Progenitor cell of endocrine pancreas (in vitro differentiated cells): ENCODE measurements at regions not wholly inside any gene's neighbourhood (a gene's known extent, or its start where the extent isn't known, plus 50 kb on each side); places are given as distances from the start of the nearest gene placed in this dataset.
"Not testable (repeated sequence)": the region's sequence is repeated elsewhere in the genome, so short reads cannot be mapped to it uniquely, and the experiment has no call there.

Experiments
- DNase-seq: peaks from one replicate; pipeline ENCODE4 v3.0.0; 2021; ENCODE audit warnings: low spot score; ENCODE audit not compliant: unreplicated experiment
- H3K27ac Mint-ChIP-seq: 2 replicates; pipeline ENCODE4 v1.8.0; 2021; ENCODE audit warnings: mild to moderate bottlenecking, moderate library complexity, mixed read lengths
- H3K27me3 Mint-ChIP-seq: 2 replicates; pipeline ENCODE4 v1.8.0; 2021; ENCODE audit warnings: mixed read lengths
- H3K36me3 Mint-ChIP-seq: 2 replicates; pipeline ENCODE4 v1.8.0; 2022; ENCODE audit warnings: mixed read lengths; ENCODE audit not compliant: insufficient read depth
- H3K4me1 Mint-ChIP-seq: 2 replicates; pipeline ENCODE4 v1.8.0; 2021; ENCODE audit warnings: low read depth, mixed read lengths
- H3K4me3 Mint-ChIP-seq: 2 replicates; pipeline ENCODE4 v1.8.0; 2021; ENCODE audit warnings: low read depth, mild to moderate bottlenecking, moderate library complexity, mixed read lengths
- H3K9me3 Mint-ChIP-seq: 2 replicates; pipeline ENCODE4 v1.8.0; 2021; ENCODE audit warnings: low read depth, mixed read lengths
- TF ChIP-seq, protein P1 (sequence below): fragments of 200-600 bp; sonication (generic); IDR thresholded peaks from one replicate; pipeline ENCODE4 v1.5.0; 2021; ENCODE audit warnings: antibody characterized with exemption, mild to moderate bottlenecking; ENCODE audit not compliant: unreplicated experiment

- DNase-seq, result no peak
- Mint-ChIP-seq H3K27ac (no peak overlapping the region), H3K36me3 (no peaks in the 10 kb centered on the region), H3K4me3 (no peak overlapping the region), H3K4me1 (no peaks in the 10 kb centered on the region), H3K27me3 (no peaks in the 10 kb centered on the region), H3K9me3 (peaks cover 12% of the 10 kb centered on the region)
- TF ChIP-seq, protein P1, sequence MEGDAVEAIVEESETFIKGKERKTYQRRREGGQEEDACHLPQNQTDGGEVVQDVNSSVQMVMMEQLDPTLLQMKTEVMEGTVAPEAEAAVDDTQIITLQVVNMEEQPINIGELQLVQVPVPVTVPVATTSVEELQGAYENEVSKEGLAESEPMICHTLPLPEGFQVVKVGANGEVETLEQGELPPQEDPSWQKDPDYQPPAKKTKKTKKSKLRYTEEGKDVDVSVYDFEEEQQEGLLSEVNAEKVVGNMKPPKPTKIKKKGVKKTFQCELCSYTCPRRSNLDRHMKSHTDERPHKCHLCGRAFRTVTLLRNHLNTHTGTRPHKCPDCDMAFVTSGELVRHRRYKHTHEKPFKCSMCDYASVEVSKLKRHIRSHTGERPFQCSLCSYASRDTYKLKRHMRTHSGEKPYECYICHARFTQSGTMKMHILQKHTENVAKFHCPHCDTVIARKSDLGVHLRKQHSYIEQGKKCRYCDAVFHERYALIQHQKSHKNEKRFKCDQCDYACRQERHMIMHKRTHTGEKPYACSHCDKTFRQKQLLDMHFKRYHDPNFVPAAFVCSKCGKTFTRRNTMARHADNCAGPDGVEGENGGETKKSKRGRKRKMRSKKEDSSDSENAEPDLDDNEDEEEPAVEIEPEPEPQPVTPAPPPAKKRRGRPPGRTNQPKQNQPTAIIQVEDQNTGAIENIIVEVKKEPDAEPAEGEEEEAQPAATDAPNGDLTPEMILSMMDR, result no peak
These were observed 120.9 kb upstream of the ADAMTS3 start for GRCh38 chr4:72689923-72690322.

DNA sequence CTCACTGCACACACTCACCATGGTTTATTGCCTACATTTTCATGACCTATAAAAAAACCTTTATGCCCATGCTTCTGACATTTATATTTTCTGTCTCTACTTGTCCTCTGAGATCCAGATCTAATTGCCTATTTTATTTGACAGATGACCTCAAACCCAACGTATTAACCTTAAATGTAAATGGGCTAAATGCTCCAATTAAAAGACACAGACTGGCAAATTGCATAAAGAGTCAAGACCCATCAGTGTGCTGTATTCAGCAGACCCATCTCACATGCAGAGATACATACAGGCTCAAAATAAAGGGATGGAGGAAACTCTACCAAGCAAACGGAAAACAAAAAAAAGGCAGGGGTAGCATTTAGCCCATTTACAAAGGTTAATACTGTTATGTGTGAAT is 117.4 kb upstream of the ADAMTS3 start:
- not testable (repeated sequence) for H3K27me3 Mint-ChIP-seq, H3K4me1 Mint-ChIP-seq, H3K27ac Mint-ChIP-seq, H3K4me3 Mint-ChIP-seq, DNase-seq, H3K36me3 Mint-ChIP-seq
- H3K9me3 Mint-ChIP-seq, result peaks cover 21% of the 10 kb centered on the region

DNA sequence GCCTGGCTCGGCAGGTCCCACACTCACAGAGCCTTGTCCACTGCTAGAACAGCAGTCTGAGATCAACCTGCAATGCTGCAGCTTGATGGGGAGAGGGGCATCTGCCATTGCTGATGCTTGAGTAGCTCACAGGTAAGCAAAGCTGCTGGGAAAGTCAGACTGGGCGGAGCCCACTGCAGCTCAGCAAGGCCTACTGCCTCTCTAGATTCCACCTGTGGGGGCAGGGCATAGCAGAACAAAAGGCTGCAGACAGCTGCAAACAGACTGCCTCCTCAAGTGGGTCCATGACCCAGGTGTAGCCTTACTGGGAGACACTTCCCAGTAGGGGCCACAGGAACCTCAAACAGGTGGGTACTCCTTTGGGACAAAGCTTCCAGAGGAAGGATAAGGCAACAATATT is 110.6 kb upstream of the ADAMTS3 start:
- peaks cover 2% of the 10 kb centered on the region for H3K36me3 Mint-ChIP-seq
- H3K4me1 Mint-ChIP-seq, result no peaks in the 10 kb centered on the region
- no peak for DNase-seq
- H3K9me3 Mint-ChIP-seq, result peaks cover 9% of the 10 kb centered on the region
- TF ChIP-seq, protein P1, result no peak
- H3K4me3 Mint-ChIP-seq, result no peak overlapping the region
- no peak overlapping the region for H3K27ac Mint-ChIP-seq
- H3K27me3 Mint-ChIP-seq, result no peaks in the 10 kb centered on the region

- no peaks in the 10 kb centered on the region for H3K27me3 Mint-ChIP-seq
- H3K27ac Mint-ChIP-seq, result no peak overlapping the region
These were observed 108.9 kb upstream of the ADAMTS3 start for GRCh38 chr4:72677886-72678285.

DNA sequence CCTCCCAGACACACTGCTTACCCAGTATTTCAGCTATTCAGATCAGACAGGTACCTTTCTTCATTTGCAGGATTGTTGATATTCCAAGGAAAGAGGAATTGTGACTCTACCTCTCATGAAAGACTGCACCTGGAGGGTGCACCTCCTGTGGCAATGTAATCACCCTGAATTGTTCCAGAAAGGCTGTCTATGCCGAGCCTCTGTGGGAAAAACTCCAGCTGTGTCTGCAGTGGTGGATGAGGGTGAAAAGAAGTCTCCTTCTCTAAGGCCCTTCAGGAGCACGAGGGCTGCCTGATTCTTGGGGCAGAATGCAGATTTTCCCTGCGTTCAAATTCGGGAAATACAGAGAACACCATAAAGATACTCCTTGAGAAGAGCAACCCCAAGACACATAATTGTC is 108.2 kb upstream of the ADAMTS3 start:
- no peak for DNase-seq
- Mint-ChIP-seq H3K9me3 (no peaks in the 10 kb centered on the region), H3K36me3 (no peaks in the 10 kb centered on the region), H3K4me1 (no peaks in the 10 kb centered on the region), H3K27me3 (no peaks in the 10 kb centered on the region), H3K27ac (no peak overlapping the region), H3K4me3 (no peak overlapping the region)
- TF ChIP-seq, protein P1, result no peak

More at GRCh38 chr4:72677886-72678285, 108.9 kb upstream of the ADAMTS3 start:
- TF ChIP-seq, protein P1, result no peak
- Mint-ChIP-seq H3K4me1 (no peaks in the 10 kb centered on the region), H3K4me3 (no peak overlapping the region), H3K9me3 (no peaks in the 10 kb centered on the region), H3K36me3 (no peaks in the 10 kb centered on the region)
- no peak for DNase-seq

DNA sequence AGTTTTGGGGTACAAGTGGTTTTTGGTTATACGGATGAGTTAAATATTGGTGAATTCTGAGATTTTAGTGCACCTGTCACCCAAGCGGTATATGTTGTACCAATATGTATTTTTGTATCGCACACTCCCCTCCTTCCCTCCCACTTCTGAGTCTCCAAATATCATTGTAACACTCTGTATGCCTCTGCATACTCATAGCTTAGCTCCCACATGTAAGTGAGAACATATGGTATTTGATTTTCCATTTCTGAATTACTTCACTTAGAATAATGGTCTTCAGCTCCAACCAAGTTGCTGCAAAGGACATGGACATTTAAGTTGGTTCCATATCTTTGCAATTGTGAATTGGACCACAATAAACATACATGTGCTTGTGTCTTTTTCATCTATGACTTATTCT is 103.0 kb upstream of the ADAMTS3 start:
- H3K27ac Mint-ChIP-seq, result no peak overlapping the region
- no peak for DNase-seq
- TF ChIP-seq, protein P1, result no peak

More for the DNA sequence above, 103.0 kb upstream of the ADAMTS3 start:
- Mint-ChIP-seq H3K9me3 (no peaks in the 10 kb centered on the region), H3K4me3 (no peak overlapping the region), H3K36me3 (no peaks in the 10 kb centered on the region), H3K27me3 (no peaks in the 10 kb centered on the region), H3K4me1 (no peaks in the 10 kb centered on the region)
